GM04504 (cell line): ENCODE measurements at regions not wholly inside any gene's neighbourhood (a gene's known extent, or its start where the extent isn't known, plus 50 kb on each side); places are given as distances from the start of the nearest gene placed in this dataset.

Experiments used
- DNase-seq: peaks from one replicate; pipeline ENCODE4 v3.0.0-alpha.2; 2012; ENCODE audit warnings: low read depth

DNA sequence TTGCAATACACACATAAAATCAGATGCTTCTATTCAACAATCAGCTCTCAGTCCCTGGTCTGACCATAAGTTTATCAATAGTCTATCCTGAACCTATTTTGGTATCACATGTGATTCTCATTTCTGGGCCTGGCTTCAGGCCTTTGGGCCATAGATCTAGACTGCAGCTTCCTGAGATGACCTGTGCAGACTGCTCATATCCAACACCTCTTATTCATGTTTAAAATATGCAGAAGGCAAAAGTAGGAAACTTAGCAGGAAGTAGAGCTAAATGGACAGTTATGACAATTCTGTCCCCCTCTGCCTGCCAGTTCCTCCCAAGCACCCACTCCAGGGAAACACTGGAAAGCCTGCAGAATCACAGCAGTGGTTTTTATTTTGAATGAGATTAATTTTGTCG is 53.3 kb downstream of the C7orf25 start:
- no peak for DNase-seq

DNA sequence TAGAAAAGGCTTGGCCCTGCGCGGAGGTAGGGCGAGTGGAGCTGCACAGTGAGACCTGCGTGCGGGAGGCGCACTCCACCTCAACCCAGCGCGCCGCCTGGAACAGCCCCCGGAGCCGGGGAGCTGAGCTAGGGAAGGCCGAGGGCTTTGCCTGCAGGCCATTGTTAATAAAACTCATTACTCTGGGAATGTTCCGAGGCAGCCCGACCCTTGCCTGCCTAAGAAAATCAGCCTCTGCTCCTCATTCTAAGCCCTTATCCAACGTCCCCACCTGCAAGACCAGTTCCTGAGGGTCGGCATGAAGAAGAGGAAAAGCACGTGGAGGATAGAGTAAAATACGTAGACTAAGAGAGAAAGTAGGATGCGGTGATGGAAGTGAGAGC is 55.3 kb downstream of the C7orf25 start:
- no peak for DNase-seq

DNA sequence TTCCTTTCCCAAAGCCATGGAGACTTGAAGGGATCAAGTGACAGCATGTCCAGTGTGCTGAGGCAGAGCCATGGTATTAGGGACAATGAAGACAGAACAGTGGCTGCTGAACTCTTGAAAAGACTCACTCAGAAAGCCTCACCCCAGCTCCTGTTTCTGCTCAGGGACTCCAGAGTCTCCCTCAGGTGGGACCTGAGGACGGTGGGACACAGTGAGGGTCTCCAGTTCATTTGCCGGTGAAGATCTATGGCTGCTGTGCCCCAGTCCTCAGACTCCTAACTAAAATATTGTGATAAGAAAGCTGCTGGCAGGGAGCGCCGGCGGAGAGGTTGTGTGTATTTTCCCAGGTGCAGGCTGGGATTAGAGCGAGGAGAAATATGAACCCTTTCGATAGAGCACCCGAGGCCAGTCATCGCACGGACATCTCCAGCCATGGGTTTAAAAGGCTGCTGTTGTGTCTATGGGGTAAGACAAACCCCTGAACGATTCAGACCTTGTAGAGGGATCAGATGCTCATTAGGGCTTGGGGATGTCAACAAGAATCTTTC is 57.2 kb downstream of the C7orf25 start:
- DNase-seq = no peak

DNA sequence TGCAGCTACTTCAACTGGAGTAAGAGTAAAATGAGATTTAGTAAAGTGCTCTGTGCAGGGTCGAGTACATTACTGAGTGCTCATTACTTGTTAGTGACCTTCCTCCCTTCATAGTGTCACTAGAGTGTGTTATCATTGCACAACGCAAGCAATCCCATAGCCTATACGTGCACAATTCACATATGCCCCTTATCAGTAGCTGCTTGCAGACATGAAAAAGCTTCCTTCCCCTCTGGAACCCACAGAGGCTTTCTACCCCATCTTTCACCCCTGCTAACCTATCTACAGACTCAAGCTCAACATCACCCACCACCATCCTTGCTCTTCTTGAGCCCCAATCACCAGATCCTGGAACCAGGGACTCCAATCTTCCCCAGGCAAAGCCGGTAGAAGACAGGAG is 59.3 kb downstream of the C7orf25 start:
- DNase-seq = no peak

GRCh38 chr7:42843205-42843800 is 68.6 kb downstream of the C7orf25 start:
- DNase-seq = peak; percentile 8

DNA sequence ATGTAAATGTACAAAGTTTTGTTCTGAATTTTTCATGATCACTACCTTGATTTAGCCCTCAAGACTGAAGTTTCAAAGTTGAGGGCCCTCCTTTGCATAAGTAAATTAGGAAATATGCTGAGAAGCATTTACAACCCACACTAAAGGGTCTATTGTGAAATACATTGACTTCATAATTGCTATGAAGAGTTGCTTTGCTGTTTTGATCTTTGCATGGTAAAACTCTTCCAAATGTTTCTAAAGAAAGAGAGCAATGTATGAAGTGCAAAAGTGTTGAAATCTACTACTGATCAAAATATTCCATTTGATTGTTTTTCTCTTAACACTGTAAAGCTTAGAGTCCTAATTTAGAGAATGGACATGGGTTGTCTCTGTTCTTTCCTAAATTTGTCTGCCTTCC is 77.2 kb downstream of the C7orf25 start:
- no peak for DNase-seq

DNA sequence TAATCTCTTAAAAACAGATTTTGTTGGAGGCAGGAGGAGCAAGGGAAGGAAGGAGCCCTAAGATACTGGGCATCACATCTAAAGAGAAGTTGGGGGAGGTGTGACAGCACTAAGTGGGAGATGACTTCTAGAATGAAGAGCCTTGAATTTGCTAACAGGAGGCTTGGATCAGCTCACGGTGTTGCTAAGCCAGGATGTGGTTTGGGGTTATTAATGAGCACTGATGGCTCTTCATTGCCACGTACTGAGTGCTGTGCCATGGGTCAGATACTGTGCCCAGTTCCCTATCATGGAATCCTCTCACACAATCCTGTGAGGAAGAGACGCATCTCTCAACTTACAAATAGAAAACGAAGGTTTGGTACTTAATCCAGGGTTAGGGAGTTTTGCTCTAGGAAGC is 78.5 kb downstream of the C7orf25 start:
- no peak for DNase-seq

GRCh38 chr7:42832667-42833066 is 79.2 kb downstream of the C7orf25 start:
- DNase-seq = no peak

- no peak for DNase-seq
Observed at GRCh38 chr7:42831718-42832522, 80.0 kb downstream of the C7orf25 start.

DNA sequence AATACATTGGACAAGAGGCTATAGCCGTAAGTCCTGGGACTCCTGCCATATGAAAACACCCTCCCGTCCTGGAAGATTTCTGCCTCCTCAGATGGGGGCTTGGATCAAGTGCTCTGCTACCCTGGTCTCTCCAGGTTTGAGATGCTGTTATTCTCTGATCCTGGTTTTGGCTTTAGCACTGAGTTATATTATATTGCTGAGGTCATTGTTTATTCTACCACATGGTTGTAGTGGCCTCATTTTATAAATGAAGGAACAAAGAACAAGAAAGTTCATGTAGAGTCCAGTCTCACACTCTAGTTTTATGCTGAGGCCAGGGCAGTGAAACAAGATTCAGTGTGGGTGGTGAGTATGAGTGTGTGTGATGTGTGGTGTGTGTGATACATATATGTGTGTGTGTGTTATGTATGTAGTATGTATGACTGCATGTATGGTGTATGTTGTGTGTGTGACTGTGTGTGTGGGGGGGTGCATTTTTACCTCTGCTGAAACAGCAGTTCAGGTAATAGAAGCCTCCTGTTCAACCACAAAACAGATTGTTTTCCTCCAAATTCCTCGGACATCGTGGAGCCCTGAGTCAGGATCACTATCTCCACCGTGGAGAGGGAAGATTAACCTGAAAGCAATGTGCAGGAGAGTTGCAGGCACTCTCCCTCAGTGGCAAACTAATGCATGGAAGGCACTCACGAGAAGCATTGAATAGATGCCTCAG is 80.7 kb downstream of the C7orf25 start:
- no peak for DNase-seq

- no peak for DNase-seq
Observed at GRCh38 chr7:42812779-42813178, 99.1 kb downstream of the C7orf25 start.

DNA sequence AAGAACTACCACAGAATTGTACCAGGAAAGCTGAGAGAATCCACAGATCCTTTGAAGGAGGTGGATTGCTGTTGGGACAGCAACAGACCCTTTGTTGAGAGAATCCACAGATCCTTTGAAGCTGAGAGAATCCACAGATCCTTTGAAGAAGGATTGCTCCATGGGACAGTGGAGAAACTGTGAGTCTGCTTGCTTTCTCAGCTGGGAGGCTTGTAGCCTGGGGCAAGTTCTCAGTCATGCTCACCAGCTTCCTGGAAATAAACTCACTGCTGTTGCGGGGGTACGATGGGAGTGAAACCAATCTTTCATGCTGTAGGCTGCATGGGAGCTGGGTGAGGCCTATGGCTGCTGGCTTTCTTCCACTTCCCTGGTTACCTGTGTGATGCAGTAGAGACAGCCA is 106.3 kb downstream of the C7orf25 start:
- DNase-seq = no peak

- no peak for DNase-seq
Observed at GRCh38 chr7:42794673-42795072, 117.2 kb downstream of the C7orf25 start.

DNA sequence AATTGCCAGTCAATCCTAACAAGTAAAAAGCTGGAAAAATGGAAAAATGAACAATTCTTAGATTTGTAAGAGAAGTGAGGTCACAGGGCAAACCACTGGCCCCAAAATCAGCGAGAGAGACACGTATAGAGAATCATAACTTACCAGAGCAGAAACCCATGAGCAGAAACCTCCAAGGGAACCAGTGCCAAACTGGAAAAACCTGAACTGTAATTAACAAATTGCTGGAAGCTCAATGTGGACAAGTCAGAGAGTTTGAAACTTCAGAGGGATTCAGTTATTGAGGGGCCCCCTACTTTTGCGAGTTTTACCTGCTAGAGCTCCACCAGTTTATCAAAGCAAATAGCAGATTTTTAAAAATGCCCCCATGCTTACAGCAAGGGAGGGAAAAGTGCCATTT is 119.0 kb downstream of the C7orf25 start:
- no peak for DNase-seq

DNA sequence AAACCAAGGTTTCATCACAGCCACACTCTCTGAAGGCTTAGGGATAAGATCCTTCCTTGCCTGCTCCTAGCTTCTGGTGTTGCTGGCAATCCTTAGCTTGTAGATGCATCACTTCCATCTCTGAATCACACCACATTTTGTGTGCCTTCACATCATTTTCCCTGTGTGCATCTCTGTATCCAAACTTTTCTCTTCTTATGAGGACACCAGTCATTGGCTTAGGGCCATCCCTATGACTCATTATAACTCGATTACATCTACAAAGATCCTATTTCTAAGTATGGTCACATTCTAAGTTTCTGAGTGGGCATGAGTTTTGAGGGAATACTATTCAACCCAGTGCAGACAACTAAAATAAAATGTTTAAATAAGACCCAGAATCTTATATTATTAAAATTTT is 121.7 kb downstream of the C7orf25 start:
- no peak for DNase-seq

GRCh38 chr7:42774436-42774835 is 137.4 kb downstream of the C7orf25 start:
- DNase-seq = no peak

DNA sequence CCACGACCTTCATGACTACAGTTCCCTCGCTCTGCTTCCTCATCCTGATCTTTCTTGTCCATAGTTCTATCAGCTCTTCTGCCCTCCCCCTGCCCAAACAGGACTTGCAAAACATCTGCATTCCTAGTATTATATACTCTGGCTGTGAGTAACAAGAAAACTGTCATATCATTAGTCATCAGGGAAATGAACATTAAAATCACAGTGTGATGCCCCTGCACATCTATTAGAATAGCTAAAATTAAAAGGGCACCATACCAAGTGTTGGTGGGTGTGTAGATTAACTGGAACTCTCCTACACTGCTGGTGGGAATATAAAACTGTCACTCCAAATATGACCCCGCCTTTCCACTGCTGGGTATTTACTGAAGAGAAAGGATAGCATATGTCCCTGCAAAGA is 141.8 kb downstream of the C7orf25 start:
- peak; percentile 32 for DNase-seq

- DNase-seq = no peak
Observed at GRCh38 chr7:42768045-42768444, 143.8 kb downstream of the C7orf25 start.

- no peak for DNase-seq
Observed at GRCh38 chr7:42766782-42767423, 145.0 kb downstream of the C7orf25 start.

DNA sequence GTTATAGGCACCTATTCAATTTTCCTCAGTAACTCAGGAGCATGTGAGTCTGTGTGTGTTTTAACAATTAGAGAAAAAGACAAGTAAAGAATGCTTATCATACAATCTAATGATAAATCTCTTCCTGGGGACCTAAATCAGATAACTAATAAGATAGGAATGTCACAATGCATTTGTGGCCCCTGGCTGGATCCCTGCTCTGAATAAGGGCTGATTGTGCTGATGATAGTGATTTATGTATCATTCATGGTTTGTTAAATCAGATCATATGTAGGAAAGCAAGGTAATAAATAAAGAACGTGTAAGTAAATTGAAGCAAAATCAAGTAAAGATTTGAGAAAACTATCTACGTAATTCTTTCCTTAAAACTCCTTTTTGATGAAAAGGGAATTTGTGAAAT is 145.9 kb downstream of the C7orf25 start:
- no peak for DNase-seq

DNA sequence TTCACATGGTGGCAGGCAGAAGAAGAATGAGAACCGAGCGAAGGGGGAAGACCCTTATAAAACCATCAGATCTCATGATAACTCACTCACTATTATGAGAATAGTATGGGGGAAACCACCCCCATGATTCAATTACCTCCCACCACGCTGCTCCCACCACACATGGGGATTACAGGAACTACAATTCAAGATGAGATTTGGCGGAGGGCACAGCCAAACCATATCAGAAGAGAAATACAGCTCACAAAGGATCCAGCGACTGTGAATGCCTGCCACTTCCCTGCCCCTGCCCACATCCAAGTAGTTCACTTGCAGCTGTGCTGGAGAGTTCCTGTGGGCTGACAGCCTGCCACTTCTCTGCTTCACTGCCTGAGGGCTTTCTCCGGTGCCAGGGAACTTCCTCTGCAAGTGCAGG is 148.7 kb downstream of the C7orf25 start:
- DNase-seq = no peak

DNA sequence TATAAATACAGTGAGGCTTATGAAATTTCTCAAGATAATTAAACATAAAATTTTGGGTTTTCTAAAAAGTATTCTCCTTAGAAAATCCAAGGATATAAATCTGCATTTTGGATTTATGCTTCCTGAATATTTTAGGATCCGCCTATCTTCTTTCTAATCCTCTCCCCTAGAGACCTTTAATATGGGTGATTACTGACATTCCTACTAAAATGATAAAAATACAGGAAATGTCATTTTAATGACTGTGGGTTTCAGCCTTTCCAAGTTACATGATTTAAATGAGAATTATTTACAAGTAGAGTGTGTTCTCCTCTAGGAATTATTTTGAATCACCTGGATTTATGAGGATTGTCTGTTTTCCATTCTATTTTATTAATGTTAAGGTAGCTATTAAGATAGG is 150.4 kb downstream of the C7orf25 start:
- DNase-seq = no peak

DNA sequence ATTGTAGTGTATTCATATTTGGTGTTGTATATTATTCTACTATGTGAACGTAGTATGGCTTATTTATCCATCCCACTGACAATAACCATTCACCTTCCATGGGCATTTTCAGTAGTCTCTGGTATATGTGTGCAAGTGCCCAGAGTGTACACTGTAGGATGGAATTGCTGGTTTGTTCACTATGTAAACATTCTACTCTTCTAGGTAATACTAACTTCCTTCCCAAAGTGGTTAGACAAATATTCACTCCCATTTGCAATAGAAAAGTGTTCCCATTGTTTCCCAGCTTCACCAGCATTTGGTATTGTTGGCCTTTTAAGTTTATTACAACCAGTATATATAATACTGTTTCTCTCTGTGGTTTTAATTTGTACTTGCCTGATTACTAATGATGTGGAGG is 153.7 kb downstream of the C7orf25 start:
- no peak for DNase-seq
